ENCODE measurements at regions not wholly inside any gene's neighbourhood (a gene's known extent, or its start where the extent isn't known, plus 50 kb on each side); places are given as distances from the start of the nearest gene placed in this dataset.

- peaks cover 8% of the 10 kb centered on the region for H3K4me1 Mint-ChIP-seq
- no peak overlapping the region for H3K4me3 ChIP-seq
- peaks cover 5% of the 10 kb centered on the region for H3K27me3 Mint-ChIP-seq (ENCODE audit: insufficient read depth, low read depth, poor library complexity)
- H3K4me3 Mint-ChIP-seq = no peak overlapping the region
- no peaks in the 10 kb centered on the region for H4K20me1 ChIP-seq (replicated peaks; ENCODE audit: insufficient read depth)
- no peaks in the 10 kb centered on the region for H3K36me3 Mint-ChIP-seq (ENCODE audit: low read depth)
- no peaks in the 10 kb centered on the region for H3K27me3 ChIP-seq (ENCODE audit: insufficient read depth)
- H2AFZ ChIP-seq = no peak overlapping the region
- no peak for TF ChIP-seq STAT1 (IDR thresholded peaks at IDR 0.05; ENCODE audit: unreplicated experiment)
- TF ChIP-seq ZNF114 (CRISPR knock-in tag; IDR thresholded peaks at IDR 0.05) = no peak
- no peak overlapping the region for H3K4me2 ChIP-seq
- no peaks in the 10 kb centered on the region for H3K79me2 ChIP-seq (replicated peaks; ENCODE audit: insufficient read depth)
- peaks cover 16% of the 10 kb centered on the region for H3K9me2 ChIP-seq (ENCODE audit: insufficient read depth)
- no peak overlapping the region for H3K27ac Mint-ChIP-seq
- H3F3A ChIP-seq (replicated peaks; ENCODE audit: low read depth) = no peaks in the 10 kb centered on the region
- no peaks in the 10 kb centered on the region for H3K4me1 ChIP-seq (ENCODE audit: insufficient read depth)
- no peaks in the 10 kb centered on the region for H3K9me3 Mint-ChIP-seq
- H3K36me3 ChIP-seq (ENCODE audit: insufficient read depth) = no peaks in the 10 kb centered on the region
- peak; percentile 54 for ATAC-seq
- no peak for DNase-seq (ENCODE audit: low spot score)
- no peak overlapping the region for H3K27ac ChIP-seq (ENCODE audit: low read depth)
Measured at GRCh38 chr5:109923205-109923604, 233.5 kb downstream of the MAN2A1 start.

GRCh38 chr5:109924237-109925107 lies 234.7 kb downstream of the MAN2A1 start:
- no peak for ATAC-seq
- Histone ChIP-seq H3K4me3 (no peak overlapping the region), H3K4me1 (ENCODE audit: insufficient read depth) (no peaks in the 10 kb centered on the region), H3K27ac (ENCODE audit: low read depth) (no peak overlapping the region), H3K36me3 (ENCODE audit: insufficient read depth) (no peaks in the 10 kb centered on the region), H4K20me1 (replicated peaks; ENCODE audit: insufficient read depth) (no peaks in the 10 kb centered on the region), H3K9me2 (ENCODE audit: insufficient read depth) (peaks cover 5% of the 10 kb centered on the region; the same call in 1 of the 2 replicates), H3K4me2 (no peak overlapping the region), H3F3A (replicated peaks; ENCODE audit: low read depth) (no peaks in the 10 kb centered on the region), H3K27me3 (ENCODE audit: insufficient read depth) (no peaks in the 10 kb centered on the region), H3K79me2 (replicated peaks; ENCODE audit: insufficient read depth) (no peaks in the 10 kb centered on the region), H2AFZ (no peak overlapping the region)
- Mint-ChIP-seq H3K4me1 (peaks cover 8% of the 10 kb centered on the region), H3K9me3 (no peaks in the 10 kb centered on the region), H3K4me3 (no peak overlapping the region), H3K27ac (no peak overlapping the region), H3K36me3 (ENCODE audit: low read depth) (no peaks in the 10 kb centered on the region), H3K27me3 (ENCODE audit: insufficient read depth, low read depth, poor library complexity) (peaks cover 5% of the 10 kb centered on the region)
- DNase-seq (ENCODE audit: low spot score) = no peak
- no peak for TF ChIP-seq ETS1 (IDR thresholded peaks at IDR 0.05)
- no peak for TF ChIP-seq ZNF462 (CRISPR knock-in tag; IDR thresholded peaks at IDR 0.05)
- no peak for TF ChIP-seq JUNB (IDR thresholded peaks at IDR 0.05; ENCODE audit: unreplicated experiment)
- TF ChIP-seq ZNF331 (CRISPR knock-in tag; IDR thresholded peaks at IDR 0.05; ENCODE audit: low read depth) = no peak
- no peak for TF ChIP-seq EZH2 (IDR thresholded peaks at IDR 0.05; ENCODE audit: low read depth, unreplicated experiment)
- no peak for TF ChIP-seq CTCF (conservative IDR thresholded peaks at IDR 0.05; ENCODE audit: low read depth in 2 of 2)
- TF ChIP-seq CREB1 (CRISPR knock-in tag; IDR thresholded peaks at IDR 0.05; ENCODE audit: low read depth) = no peak

Data from GM23338 (cell line).